ENCODE measurements at regions not wholly inside any gene's neighbourhood (a gene's known extent, or its start where the extent isn't known, plus 50 kb on each side); places are given as distances from the start of the nearest gene placed in this dataset.
"Not testable (repeated sequence)": the region's sequence is repeated elsewhere in the genome, so short reads cannot be mapped to it uniquely, and the experiment has no call there.

DNA sequence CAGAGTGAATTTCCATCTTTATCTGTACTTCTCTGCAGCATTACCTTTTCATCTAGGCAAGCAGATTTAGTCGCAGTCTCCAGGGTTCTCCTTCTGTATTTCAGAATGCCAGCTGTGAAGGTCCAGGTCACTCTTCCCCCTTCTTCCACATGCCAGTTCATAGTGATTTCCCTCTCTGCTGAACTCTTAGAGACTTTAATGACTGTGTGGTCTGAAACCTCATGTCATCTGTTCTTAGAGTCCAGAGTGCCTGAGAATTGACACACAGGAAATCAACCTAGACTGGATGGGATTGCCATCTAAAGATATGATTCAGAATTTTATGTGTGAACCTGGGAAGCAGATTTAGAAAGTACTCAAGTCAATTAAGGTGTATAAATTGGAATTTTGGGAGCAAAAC, 248.1 kb downstream of the TPBG start:
- no peak overlapping the region for H3K27ac Mint-ChIP-seq
- no peak overlapping the region for H3K4me3 Mint-ChIP-seq
- no peaks in the 10 kb centered on the region for H3K4me1 Mint-ChIP-seq
- H3K27me3 Mint-ChIP-seq (ENCODE audit: low read depth in 3 of 3), result peaks cover 0 to 5% (median 1%) of the 10 kb centered on the region in 3 donors
- no peaks in the 10 kb centered on the region for H3K36me3 Mint-ChIP-seq
- no peak for DNase-seq
- peaks cover 0 to 8% (median 0%) of the 10 kb centered on the region in 6 donors for H3K9me3 Mint-ChIP-seq

DNA sequence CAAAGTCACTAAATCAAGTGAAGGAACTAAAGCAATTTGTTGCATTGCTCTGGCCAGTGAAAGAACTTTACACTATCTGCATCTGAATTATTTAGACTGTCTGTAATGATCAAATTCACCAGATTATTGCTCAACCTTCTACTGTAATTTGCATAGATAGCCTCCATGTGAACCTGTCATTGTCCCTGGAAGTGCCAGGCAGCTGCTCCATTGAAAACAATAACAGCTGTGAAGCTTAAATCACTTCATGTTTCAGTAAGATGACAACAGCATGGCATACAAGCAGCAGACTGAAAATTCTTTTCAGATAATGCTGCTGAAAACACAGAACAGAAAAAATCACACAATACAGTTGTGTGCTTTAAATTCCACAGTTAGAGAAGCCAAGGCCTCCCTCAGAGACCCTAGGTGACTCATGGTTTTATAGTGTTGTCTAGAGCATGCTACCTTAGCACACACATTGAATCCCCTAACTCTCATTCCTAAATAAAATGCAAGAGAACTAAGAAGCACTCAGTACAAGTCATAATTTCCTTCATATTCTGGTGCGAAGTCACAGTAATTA, 248.9 kb downstream of the TPBG start:
- H3K4me1 Mint-ChIP-seq, result no peaks in the 10 kb centered on the region
- H3K27ac Mint-ChIP-seq, result no peak overlapping the region
- no peak overlapping the region for H3K4me3 Mint-ChIP-seq
- H3K27me3 Mint-ChIP-seq (ENCODE audit: low read depth in 3 of 3), result peaks cover 0 to 5% (median 1%) of the 10 kb centered on the region in 3 donors
- no peaks in the 10 kb centered on the region for H3K36me3 Mint-ChIP-seq
- no peak for DNase-seq
- H3K9me3 Mint-ChIP-seq, result peaks cover 0 to 8% (median 0%) of the 10 kb centered on the region in 6 donors

DNA sequence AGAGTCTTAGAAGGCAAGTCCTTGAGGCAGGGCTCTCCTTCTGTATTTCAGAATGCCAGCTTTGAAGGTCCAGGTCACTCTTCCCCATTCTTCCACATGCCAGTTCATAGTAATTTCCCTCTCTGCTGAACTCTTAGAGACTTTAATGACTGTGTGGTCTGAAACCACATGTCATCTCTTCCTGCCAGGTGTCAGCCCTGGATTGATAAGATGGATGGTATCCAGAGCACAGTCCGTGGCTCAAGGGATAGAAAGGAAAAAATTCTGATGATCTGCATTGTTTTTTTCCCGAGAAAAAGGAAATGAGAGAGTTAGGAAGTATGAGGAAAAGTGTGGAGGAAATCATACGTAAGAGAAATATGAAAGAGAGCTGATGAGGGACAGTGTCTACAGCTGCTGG, 250.9 kb downstream of the TPBG start:
- Mint-ChIP-seq H3K9me3 (peaks cover 0 to 8% (median 0%) of the 10 kb centered on the region in 6 donors), H3K4me3 (no peak overlapping the region), H3K27me3 (ENCODE audit: low read depth in 3 of 3) (peaks cover 0 to 5% (median 1%) of the 10 kb centered on the region in 3 donors), H3K27ac (no peak overlapping the region), H3K4me1 (no peaks in the 10 kb centered on the region), H3K36me3 (no peaks in the 10 kb centered on the region)
- no peak for DNase-seq

DNA sequence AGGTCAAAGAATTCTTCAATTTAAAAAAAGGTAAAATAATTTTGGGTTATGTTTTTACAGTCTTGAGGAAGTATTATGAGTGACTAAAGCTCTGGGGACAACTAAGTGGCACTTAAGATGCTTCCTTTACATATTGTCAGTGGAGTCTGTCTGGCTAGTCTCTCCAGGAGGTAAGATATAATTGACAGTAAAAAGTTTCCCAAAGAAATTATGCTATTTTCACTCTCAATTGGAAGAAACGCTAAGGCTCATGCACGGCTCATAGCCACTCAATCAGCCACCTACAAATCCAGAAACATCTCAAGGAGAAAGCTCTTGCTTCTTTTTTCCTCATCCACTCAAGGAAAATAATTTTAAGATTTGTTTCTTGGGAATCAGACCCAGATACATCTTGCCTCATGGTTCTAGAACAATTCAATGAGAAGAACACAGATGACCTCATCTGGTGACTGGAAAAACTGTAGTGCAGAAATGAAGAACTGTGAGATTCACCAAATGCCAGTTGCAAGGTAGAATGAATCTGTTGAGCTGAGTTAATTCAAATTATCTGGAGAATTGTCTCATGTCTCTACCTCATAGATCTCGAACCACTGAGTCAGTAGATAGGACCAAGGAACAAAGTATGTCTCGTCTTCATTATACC, 252.9 kb downstream of the TPBG start:
- Mint-ChIP-seq H3K27me3 (ENCODE audit: low read depth in 3 of 3) (peaks cover 0 to 5% (median 1%) of the 10 kb centered on the region in 3 donors), H3K36me3 (no peaks in the 10 kb centered on the region), H3K4me3 (no peak overlapping the region), H3K4me1 (no peaks in the 10 kb centered on the region), H3K27ac (no peak overlapping the region), H3K9me3 (peaks cover 0 to 4% (median 0%) of the 10 kb centered on the region in 6 donors)
- no peak for DNase-seq

DNA sequence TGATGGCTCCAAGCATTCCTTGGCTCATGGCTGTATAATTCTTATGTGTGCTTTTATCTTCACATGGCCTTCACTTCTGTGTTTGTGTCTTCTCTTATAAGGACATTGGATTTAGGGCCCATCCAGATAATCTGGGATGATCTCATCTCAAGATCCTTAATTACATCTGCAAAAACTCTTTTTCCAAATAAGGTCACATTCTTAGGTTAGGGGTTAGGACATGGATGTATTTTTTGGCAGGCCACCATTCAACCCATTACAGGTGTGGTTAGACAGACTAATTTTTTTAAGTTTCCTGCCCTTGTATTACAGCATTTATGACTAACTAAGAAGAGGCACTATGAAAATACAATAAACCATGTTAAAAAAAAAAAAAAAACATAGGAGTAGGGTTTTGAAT, 254.0 kb downstream of the TPBG start:
- Mint-ChIP-seq H3K36me3 (no peaks in the 10 kb centered on the region), H3K4me1 (no peaks in the 10 kb centered on the region), H3K4me3 (no peak overlapping the region), H3K27ac (no peak overlapping the region), H3K27me3 (ENCODE audit: low read depth in 3 of 3) (peaks cover 0 to 9% (median 0%) of the 10 kb centered on the region in 3 donors), H3K9me3 (peaks cover 0 to 4% (median 2%) of the 10 kb centered on the region in 6 donors)
- DNase-seq, result no peak

DNA sequence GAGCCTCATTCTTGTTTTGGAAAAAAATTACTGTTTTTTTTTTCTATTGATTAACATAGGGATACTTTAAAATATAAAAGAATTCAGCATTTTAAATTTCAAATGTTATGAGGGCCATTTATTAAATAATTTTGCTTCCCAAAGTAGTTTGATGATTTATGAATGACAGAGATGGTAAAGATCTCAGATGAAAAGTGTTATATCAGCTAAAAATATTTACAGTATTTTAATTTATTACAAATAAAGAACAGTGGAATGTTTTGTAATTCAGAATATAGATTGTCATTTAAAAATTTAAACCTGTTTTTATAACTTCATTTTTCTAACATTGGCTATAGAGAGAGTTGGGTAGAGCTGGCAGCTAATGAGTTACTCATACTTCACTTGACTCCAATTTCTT, 256.0 kb downstream of the TPBG start:
- Mint-ChIP-seq H3K27me3 (ENCODE audit: low read depth in 3 of 3) (peaks cover 0 to 8% (median 0%) of the 10 kb centered on the region in 3 donors), H3K4me1 (no peaks in the 10 kb centered on the region), H3K4me3 (no peak overlapping the region), H3K9me3 (peaks cover 0 to 4% (median 2%) of the 10 kb centered on the region in 6 donors), H3K36me3 (no peaks in the 10 kb centered on the region), H3K27ac (no peak overlapping the region)
- no peak for DNase-seq

DNA sequence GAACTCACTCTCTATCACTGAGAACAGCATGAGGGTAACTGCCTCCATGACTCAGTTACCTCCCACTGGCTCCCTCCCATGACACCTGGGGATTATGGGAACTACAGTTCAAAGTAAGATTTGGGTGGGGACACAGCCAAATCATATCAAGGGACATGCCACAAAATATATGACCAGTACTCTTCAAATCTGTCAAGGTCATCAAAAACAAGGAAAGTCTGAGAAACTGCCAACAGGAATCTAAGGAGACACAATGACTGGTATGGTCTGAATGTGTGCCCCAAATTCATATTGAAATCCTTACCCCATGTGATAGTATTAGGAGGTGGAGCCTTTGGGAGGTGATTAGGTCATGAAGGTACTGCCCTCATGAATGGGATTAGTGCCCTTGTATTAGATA, 258.8 kb downstream of the TPBG start:
- no peaks in the 10 kb centered on the region for H3K4me1 Mint-ChIP-seq
- H3K4me3 Mint-ChIP-seq, result no peak overlapping the region
- H3K9me3 Mint-ChIP-seq, result peaks cover 0 to 9% (median 0%) of the 10 kb centered on the region in 6 donors
- peaks cover 0 to 5% (median 2%) of the 10 kb centered on the region in 3 donors for H3K27me3 Mint-ChIP-seq (ENCODE audit: low read depth in 3 of 3)
- no peaks in the 10 kb centered on the region for H3K36me3 Mint-ChIP-seq
- H3K27ac Mint-ChIP-seq, result no peak overlapping the region
- no peak for DNase-seq

DNA sequence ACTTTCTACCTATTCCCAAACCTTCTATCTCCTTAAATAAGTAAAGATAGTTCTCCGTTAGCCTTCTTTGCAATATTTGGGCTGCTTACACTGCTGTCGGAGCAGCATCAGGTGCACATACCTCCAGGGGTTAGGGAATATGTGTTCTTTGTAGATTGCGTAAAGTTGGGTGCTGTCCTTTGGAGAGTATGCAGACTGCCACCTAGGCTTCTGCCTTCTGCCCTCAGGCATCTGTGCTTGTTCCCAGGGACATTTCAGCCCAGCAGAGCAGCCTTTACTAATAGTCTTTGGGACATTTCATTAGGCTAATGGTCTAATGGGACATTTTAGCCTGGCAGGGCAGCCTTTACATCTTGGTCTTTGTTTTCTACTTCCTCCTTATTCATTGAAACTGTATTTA, 260.6 kb downstream of the TPBG start:
- H3K27me3 Mint-ChIP-seq (ENCODE audit: low read depth in 3 of 3), result peaks cover 0 to 4% (median 2%) of the 10 kb centered on the region in 3 donors
- DNase-seq, result no peak
- no peaks in the 10 kb centered on the region for H3K36me3 Mint-ChIP-seq
- H3K27ac Mint-ChIP-seq, result no peak overlapping the region
- no peaks in the 10 kb centered on the region for H3K4me1 Mint-ChIP-seq
- no peak overlapping the region for H3K4me3 Mint-ChIP-seq
- peaks cover 0 to 11% (median 0%) of the 10 kb centered on the region in 6 donors for H3K9me3 Mint-ChIP-seq

DNA sequence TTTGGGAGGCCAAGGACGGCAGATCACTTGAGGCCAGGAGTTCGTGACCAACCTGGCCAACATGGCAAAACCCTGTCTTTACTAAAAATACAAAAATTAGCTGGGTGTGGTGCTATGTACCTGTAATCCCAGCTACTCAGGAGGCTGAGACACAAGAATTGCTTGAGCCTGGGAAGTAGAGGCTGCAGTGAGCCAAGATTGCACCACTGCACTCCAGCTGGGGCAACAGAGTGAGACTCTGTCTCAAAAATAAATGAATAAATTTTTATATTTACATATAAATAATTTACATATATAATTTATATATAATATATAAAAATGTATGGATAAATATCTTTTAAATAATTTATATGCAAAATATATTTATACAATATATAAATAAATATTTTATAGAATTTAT, 263.3 kb downstream of the TPBG start:
- H3K27ac Mint-ChIP-seq; H3K4me1 Mint-ChIP-seq; H3K4me3 Mint-ChIP-seq; H3K27me3 Mint-ChIP-seq (ENCODE audit: low read depth in 3 of 3); H3K36me3 Mint-ChIP-seq; DNase-seq: not testable (repeated sequence)
- peaks cover 0 to 19% (median under 1%) of the 10 kb centered on the region in 6 donors for H3K9me3 Mint-ChIP-seq

DNA sequence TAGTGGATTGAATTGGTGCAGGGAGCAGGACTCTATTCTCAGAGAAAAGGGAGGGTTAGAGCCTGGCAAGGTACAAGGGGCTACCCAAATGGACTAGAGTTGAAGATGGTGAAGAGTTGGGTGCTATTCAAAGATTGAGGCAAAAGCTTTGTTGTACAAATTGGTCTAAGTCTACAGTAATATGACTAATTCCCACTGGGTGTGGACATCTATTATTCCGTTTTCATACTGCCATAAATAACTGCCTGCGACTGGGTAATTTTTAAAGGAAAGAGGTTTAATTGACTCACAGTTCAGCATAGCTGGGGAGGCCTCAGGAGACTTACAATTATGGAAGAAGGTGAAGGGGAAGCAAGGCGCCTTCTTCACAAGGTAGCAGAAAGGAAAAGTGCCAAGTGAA, 266.3 kb downstream of the TPBG start:
- no peak for DNase-seq
- Mint-ChIP-seq H3K9me3 (peaks cover 0 to 25% (median 6%) of the 10 kb centered on the region in 6 donors), H3K27ac (no peak overlapping the region), H3K36me3 (no peaks in the 10 kb centered on the region), H3K4me3 (no peak overlapping the region), H3K27me3 (ENCODE audit: low read depth in 3 of 3) (peaks cover 0 to 2% (median 0%) of the 10 kb centered on the region in 3 donors), H3K4me1 (no peaks in the 10 kb centered on the region)

DNA sequence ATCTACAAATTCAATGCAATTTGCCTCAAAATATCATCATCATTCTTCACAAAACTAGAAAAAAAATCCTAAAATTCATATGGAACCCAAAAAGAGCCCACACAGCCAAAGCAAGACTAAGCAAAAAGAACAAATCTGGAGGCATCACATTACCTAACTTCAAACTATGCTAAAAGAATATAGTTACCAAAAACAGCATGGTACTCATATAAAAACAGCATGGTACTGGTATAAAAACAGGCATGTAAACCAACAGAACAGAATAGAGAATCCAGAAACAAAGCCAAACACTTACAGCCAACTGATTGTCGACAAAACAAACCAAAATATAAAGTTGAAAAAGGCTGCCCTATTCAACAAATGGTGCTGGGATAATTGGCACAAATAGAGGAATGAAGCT, 278.1 kb downstream of the TPBG start:
- Mint-ChIP-seq H3K27me3 (ENCODE audit: low read depth in 3 of 3) (peaks cover 0 to 2% (median 0%) of the 10 kb centered on the region in 3 donors), H3K36me3 (no peaks in the 10 kb centered on the region), H3K4me3 (no peak overlapping the region), H3K4me1 (no peaks in the 10 kb centered on the region), H3K27ac (no peak overlapping the region), H3K9me3 (peaks cover 2 to 18% (median 7%) of the 10 kb centered on the region in 6 donors)
- no peak for DNase-seq

DNA sequence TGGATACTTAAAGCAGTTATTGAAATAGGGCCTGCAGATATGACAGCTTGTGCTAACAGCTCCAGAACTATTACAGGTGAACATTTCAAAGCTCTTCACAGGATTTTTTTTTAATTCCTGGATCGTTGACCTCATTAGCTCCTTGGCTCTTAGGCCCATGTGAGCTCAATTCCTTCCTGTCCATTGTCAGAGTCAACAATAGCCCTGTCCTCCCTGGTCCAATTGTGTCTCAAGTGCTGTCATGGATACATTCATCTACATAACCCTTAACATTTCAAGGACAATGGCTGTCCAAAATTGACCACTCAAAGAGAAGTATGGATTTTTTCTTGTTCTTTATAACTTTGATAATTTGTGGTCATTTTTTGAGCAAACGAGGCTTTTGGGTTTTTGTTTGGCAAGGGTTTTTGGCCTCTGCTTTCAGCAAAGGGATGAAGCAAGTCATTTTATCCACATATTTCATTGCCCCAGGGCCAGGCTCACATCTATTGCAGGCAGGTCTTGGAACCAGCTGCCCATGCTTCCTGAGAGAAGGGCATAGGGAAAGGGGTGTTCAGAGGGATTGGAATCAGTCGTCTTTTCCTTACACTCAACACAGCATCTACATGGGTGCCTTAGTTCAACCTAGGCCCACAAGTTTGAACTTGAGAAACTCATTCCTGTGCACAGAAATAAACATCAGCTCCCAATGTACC, 282.1 kb downstream of the TPBG start:
- Mint-ChIP-seq H3K36me3 (no peaks in the 10 kb centered on the region), H3K27me3 (ENCODE audit: low read depth in 3 of 3) (peaks cover 0 to 4% (median 2%) of the 10 kb centered on the region in 3 donors), H3K4me1 (no peaks in the 10 kb centered on the region), H3K4me3 (no peak overlapping the region), H3K9me3 (peaks cover 0 to 16% (median 9%) of the 10 kb centered on the region in 6 donors), H3K27ac (no peak overlapping the region)
- no peak for DNase-seq

DNA sequence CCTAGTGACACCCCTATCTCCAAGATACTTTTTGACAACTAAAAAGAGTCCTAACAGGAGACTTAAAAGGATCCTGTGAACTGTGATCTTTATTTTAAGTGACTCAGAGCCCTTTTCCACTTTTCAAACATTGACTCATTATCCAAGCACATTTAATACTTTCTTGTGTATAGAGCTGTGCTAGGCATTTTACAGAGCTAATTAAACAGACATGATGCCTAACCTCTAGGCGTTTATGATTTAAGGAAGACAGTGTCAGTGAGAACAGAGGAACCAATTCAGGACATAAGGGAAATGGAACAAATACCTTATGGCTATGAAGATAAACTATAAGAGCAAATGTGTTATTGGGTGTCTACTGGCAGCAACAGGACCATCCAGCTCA, 282.6 kb downstream of the TPBG start:
- Mint-ChIP-seq H3K9me3 (peaks cover 0 to 16% (median 9%) of the 10 kb centered on the region in 6 donors), H3K4me1 (no peaks in the 10 kb centered on the region), H3K27ac (no peak overlapping the region), H3K36me3 (no peaks in the 10 kb centered on the region), H3K4me3 (no peak overlapping the region), H3K27me3 (ENCODE audit: low read depth in 3 of 3) (peaks cover 0 to 5% (median 4%) of the 10 kb centered on the region in 3 donors)
- no peak for DNase-seq

DNA sequence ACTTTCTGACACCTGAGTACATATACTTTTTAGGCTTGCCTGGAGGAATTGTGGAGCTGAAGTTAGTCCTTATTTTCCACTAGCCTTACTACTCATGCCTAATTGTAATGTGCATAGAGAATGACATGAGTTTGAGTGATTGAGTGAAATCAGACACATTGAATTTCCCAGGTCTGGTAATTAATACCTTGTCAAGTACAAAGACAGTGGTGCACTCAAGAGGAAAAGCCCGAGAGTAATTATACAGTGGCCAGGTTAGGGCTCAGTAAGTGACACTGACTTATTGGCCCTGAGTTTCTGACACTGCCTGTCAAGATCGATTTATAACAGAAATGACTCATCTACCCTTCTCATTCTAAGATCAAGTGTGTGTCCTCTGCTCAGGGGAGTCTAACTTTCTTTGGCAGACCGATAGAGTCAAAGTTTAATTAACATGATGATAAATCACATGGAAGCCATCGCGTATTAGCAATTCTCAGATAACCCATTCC, 288.3 kb downstream of the TPBG start:
- no peaks in the 10 kb centered on the region for H3K36me3 Mint-ChIP-seq
- H3K4me3 Mint-ChIP-seq, result no peak overlapping the region
- H3K27me3 Mint-ChIP-seq (ENCODE audit: low read depth in 3 of 3), result peaks cover 0 to 5% (median under 1%) of the 10 kb centered on the region in 3 donors
- no peak for DNase-seq
- H3K9me3 Mint-ChIP-seq, result peaks cover 0 to 14% (median 3%) of the 10 kb centered on the region in 6 donors
- H3K4me1 Mint-ChIP-seq, result no peaks in the 10 kb centered on the region
- H3K27ac Mint-ChIP-seq, result no peak overlapping the region

Measured in immature natural killer cell (primary cell).